Amniotic stem cell (primary cell): ENCODE measurements at regions not wholly inside any gene's neighbourhood (a gene's known extent, or its start where the extent isn't known, plus 50 kb on each side); places are given as distances from the start of the nearest gene placed in this dataset.
"Not testable (repeated sequence)": the region's sequence is repeated elsewhere in the genome, so short reads cannot be mapped to it uniquely, and the experiment has no call there.

ENCODE experiments used
- DNase-seq: peaks from one replicate; lab custom pipeline; 2025; lab: John Stamatoyannopoulos, UW

DNA sequence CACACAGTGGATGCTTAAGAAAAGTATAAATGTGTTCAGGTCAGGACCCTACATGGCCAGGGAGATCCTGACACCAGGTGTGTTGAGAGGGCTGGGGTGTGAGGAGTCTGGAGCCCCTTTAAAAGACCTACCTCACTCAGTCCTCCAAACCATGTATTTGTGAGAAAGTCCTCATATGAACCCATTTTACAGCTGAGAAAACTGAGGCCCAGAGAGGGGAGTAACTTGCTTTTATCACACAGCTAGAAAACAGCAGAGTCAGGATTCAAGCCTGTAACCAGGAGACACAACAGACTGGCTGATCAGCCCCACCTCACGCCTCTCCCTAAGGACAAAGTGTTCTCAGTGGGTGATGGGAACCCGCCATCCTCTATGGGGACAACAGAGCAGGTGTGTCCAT is 706.7 kb downstream of the PTPRU start:
- DNase-seq = no peak

- DNase-seq = no peak
Measured at GRCh38 chr1:29939079-29939478, 702.8 kb downstream of the PTPRU start.

- DNase-seq = no peak
Measured at GRCh38 chr1:29937356-29937755, 701.0 kb downstream of the PTPRU start.

DNA sequence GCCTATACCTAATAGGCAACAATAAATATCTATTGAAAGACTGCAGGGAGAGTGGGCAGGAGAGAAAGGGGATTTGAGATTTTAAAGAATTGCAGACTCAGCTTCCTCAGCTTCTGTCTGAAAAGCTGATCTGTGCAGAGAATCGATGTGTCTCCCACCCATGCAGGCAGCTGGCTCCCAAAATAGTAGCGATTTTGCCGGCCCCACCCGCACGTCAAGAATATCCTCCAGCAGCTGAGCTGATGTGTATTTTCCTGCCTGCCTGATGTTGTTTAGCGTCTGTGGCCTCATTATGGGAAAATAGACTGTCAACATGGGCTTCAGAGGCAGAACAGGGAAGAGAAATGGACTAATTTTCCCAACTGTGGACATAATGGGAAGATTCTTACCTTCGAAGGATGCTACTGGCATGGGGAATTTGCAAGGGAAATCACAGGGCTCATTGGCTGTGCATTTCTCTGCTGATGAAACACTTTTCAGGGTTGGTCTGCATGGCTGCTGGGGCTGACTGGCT is 699.8 kb downstream of the PTPRU start:
- no peak for DNase-seq

DNA sequence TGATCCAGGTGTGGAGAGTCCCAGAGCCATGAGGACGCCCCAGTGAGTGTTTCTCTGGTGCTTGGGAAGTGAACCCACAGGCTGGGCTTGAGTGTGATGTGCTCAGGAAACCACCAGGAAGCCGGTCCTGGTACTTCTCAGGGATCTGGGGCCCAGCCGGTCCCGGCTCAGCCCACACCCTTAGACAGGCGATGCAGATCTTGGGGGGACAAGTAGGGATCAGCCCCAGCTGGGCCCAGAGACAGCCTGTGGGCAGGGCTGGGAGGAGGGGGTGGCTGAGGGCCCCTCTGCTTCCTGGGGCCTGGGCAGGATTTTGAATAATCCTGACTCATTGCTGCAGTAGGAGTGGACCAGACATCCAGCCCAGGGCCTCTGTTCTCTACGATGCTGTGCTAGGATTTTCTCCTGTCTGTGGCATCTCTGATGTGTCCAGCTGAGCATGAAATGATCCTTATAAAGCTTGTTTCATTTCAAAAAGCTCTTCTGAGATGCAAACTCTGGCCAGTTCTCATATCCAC is 698.0 kb downstream of the PTPRU start:
- DNase-seq = no peak

- DNase-seq = no peak
Measured at GRCh38 chr1:29933067-29933466, 696.7 kb downstream of the PTPRU start.

- DNase-seq = no peak
Measured at GRCh38 chr1:29932626-29933025, 696.3 kb downstream of the PTPRU start.

GRCh38 chr1:29931477-29932175 is 695.3 kb downstream of the PTPRU start:
- no peak for DNase-seq

- no peak for DNase-seq
Measured at GRCh38 chr1:29925058-29925457, 688.7 kb downstream of the PTPRU start.

DNA sequence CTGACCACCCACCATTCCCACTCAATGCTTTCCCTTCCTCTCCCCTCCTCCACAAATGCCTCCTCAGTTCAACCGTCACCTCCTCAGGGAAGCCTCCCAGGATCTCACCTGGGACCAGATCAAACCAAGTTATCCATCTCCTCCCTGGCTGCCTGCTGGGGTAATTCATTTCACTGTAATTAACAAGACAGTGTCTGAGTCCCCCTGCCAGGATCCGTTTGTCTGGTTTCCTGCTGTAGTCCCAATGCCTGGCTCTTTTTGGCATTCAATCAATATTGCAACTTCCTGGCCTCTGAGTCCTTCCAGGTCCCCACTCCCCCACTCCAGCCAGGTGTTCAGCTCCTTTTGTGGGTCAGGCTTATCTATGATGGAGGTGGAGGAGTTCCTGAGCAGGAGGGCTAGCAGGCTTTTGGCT is 687.7 kb downstream of the PTPRU start:
- DNase-seq = no peak

DNA sequence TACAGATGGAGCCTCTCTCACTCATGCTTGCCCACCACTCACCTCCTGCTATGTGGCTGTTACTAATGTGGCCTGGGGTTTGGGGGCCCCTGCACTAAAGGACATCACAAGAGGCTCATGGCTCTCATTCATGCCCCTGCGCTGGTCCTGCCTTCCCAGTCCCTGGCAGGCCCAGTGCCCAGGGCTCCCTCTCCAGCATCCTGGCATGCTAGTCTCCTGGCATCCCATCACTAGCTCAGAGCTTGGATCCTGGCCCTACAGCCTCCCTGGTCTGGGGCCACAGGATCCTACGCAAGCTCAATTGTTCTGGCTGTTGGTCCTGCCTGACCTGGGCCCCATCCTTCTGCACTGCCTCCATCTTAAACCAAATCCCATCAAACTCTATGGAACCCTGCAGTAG is 685.4 kb downstream of the PTPRU start:
- DNase-seq = no peak

- no peak for DNase-seq
Measured at GRCh38 chr1:29920784-29921183, 684.5 kb downstream of the PTPRU start.

DNA sequence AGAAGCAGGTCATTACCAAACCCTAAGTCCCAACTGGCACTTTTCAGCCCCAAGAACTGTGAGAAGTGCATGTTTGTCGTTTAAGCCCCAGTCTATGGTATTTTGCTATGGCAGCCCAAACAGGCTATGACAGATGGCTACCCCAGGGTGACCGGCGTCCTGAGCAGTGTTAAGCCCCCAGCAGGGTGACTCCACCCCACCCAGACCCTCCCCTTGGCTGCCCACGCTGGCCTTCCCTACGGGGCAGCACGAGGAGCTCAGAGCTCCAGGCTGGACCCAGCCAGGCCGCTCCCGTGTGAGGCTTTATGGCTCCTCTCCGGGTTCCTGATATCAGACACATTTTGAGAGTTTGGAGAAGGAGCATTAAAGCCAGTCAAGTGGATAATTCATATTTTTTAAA is 684.0 kb downstream of the PTPRU start:
- DNase-seq = no peak

- not testable (repeated sequence) for DNase-seq
Measured at GRCh38 chr1:29919041-29919440, 682.7 kb downstream of the PTPRU start.

DNA sequence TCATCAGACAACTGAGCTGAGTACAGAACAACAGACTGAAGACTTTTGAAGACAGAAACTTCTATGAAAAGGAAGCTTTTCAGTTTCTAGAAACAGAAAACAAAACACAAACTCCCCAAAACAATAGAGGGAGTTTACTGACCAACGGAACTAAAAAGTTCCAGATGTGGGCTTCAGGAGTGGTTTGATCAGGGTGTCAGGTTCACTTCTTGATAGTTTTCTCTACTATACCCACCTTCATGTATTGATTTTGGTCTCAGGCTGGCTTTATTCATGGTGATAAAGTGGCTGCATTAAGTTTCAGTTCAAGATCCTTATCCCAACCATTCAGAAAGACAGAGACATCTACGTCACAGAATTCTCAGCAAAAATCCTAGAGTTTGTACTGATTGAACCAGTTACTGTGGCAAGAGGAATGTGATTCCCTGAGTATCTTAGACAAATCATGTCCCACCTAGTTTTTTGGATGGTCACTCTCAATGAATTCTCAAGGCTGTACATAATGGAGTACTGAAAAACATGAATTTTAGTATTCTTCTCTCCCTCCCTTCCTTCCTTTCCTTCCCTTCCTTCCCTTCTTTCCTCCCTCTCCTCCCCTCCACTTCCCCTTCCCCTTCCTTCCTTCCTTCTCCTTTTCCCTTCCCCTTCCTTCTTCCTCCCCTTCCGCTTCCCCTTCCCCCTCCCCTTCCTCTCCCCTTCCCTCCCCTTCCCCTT is 680.5 kb downstream of the PTPRU start:
- no peak for DNase-seq

DNA sequence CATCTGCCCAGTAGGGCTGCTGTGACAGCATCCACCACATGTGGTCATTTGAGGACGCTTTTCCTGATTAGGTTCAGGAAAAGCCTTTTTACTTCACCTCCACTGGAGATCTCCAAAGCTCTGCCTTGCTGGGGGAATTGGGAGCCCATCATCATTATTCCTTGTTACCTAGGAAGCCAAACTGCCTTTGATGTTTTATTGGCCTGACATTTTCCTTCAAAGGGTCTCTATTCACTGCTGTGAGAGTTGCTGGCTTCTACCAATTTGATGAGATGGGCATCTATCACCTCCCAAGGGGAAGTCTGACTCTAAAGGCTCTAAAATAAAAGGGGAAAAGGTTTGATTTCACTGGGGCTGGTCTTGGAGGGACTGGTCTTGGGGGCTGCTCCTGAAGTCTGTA is 678.6 kb downstream of the PTPRU start:
- no peak for DNase-seq

DNA sequence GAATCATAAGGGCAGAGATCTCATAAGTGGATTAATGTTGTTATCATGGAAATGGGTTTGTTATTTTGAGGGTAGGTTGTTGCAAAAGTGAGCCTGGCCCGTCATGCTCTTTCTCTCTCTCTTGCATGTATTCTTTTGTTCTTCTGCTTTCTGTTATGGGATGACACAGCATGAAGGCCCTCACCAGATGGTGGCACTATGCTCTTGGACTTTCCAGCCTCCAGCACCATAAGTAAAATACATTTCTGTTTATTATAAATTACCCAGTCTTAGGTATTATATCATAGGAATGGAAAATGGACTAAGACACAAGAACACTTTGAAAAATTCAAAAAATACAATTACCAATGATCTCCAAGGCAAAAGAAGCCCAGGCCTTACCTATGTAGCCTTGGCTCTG is 676.1 kb downstream of the PTPRU start:
- DNase-seq = no peak

DNA sequence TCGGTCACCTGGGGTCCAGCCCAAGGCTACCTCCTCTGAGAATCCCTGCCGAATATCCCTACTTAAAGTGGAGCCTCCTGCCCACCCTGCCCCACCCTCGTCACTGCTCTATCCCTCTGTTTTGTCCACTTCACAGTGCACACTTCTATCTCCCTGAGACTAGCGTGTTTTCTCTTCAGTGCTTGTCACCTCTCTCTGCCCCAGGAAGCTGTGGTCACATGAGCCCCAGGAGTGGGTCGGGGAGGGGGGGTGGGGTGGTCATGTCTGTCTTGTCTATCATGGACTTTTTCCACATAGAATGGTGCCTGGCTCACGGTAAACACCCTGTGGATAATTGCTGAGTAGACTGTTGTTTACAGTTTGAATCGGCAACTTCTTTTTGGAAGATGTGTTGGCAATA is 673.6 kb downstream of the PTPRU start:
- no peak for DNase-seq

- no peak for DNase-seq
Measured at GRCh38 chr1:29907596-29907995, 671.3 kb downstream of the PTPRU start.

DNA sequence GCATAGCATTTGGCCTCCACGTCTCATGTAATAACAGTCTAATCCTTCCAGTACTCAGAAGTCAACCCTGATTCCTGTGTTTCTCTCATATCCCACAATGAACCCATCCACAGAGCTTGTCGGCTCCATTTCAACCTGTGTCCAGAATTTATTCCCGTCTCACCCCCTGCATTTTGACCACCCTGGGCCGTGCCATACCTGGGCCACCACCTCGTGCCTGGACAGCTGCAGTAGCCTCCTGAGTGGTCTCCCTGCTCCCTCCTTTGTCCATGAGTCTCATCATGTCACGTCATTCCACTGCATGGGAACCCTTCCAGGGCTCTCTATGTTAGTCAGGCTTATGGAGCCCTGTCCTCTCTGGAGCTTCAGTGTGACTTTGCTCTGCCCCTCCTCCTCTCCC is 670.6 kb downstream of the PTPRU start:
- no peak for DNase-seq

DNA sequence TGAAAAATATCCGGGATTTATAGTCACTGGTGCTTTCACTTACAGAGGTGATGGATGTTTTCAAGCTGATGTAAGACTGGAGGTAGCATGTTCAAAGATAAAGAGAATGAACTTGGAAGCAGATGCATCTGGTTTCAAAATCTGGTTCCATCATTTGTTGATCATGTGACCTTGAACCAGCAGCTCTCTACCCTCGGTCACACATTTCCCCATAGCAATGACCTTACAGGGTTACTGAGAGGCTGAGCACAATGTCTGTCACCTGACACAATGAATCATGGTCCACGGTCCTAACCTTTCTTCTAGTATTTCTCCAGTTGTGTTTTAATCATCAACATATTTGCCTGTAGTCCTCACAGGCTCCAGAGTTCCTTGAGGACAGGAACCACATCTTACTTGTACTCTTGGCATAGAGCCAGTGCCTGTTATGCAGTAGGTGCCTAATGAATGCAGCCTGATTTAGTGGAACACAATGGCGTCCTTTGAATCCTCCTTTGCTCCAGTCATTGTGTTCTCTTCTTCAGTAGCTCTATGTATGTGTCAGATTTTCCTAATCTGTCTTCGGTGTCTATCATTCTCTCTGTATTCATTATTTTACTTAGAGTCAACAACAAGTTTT is 667.3 kb downstream of the PTPRU start:
- no peak for DNase-seq

- no peak for DNase-seq
Measured at GRCh38 chr1:29901624-29902325, 665.5 kb downstream of the PTPRU start.
